GM12892 (cell line): ENCODE measurements at regions not wholly inside any gene's neighbourhood (a gene's known extent, or its start where the extent isn't known, plus 50 kb on each side); places are given as distances from the start of the nearest gene placed in this dataset.
"Not testable (repeated sequence)": the region's sequence is repeated elsewhere in the genome, so short reads cannot be mapped to it uniquely, and the experiment has no call there.

Experiments
- POLR2A ChIP-seq: IDR thresholded peaks from 2 replicates; pipeline ENCODE4 v1.6.1; 2011; ENCODE audit warnings: low read depth, low read length, control low read depth
- POLR2AphosphoS5 ChIP-seq: IDR thresholded peaks from 2 replicates; pipeline ENCODE4 v1.6.1; 2011; ENCODE audit warnings: low read depth, low read length, control low read depth

- TF ChIP-seq POLR2AphosphoS5, POLR2A: not testable (repeated sequence)
Observed at GRCh38 chr6:85908120-85908519, 265.4 kb upstream of the SYNCRIP start.
